ENCODE measurements at regions not wholly inside any gene's neighbourhood (a gene's known extent, or its start where the extent isn't known, plus 50 kb on each side); places are given as distances from the start of the nearest gene placed in this dataset.

- no peaks in the 10 kb centered on the region for H3K9me3 ChIP-seq
- no peak for ATAC-seq
- H3K36me3 ChIP-seq (ENCODE audit: low read depth): no peaks in the 10 kb centered on the region
- no peaks in the 10 kb centered on the region for H3K4me1 ChIP-seq (ENCODE audit: low read depth)
- intact Hi-C loops (cut with DNase I, micrococcal nuclease): no loop called here
- no peak for DNase-seq
- no peak overlapping the region for H3K4me3 ChIP-seq
- TF ChIP-seq, protein P1, sequence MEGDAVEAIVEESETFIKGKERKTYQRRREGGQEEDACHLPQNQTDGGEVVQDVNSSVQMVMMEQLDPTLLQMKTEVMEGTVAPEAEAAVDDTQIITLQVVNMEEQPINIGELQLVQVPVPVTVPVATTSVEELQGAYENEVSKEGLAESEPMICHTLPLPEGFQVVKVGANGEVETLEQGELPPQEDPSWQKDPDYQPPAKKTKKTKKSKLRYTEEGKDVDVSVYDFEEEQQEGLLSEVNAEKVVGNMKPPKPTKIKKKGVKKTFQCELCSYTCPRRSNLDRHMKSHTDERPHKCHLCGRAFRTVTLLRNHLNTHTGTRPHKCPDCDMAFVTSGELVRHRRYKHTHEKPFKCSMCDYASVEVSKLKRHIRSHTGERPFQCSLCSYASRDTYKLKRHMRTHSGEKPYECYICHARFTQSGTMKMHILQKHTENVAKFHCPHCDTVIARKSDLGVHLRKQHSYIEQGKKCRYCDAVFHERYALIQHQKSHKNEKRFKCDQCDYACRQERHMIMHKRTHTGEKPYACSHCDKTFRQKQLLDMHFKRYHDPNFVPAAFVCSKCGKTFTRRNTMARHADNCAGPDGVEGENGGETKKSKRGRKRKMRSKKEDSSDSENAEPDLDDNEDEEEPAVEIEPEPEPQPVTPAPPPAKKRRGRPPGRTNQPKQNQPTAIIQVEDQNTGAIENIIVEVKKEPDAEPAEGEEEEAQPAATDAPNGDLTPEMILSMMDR (IDR thresholded peaks at IDR 0.05): no peak
Measured at GRCh38 chr17:43328650-43329049, 70.1 kb upstream of the ARL4D start.

GRCh38 chr17:43327834-43328420, 70.9 kb upstream of the ARL4D start:
- H3K36me3 ChIP-seq (ENCODE audit: low read depth): no peaks in the 10 kb centered on the region
- no peaks in the 10 kb centered on the region for H3K4me1 ChIP-seq (ENCODE audit: low read depth)
- intact Hi-C loops (cut with DNase I, micrococcal nuclease): no loop called here
- no peaks in the 10 kb centered on the region for H3K9me3 ChIP-seq
- no peak for DNase-seq
- ATAC-seq: no peak
- H3K4me3 ChIP-seq: no peak overlapping the region
- TF ChIP-seq, protein P1 (IDR thresholded peaks at IDR 0.05): no peak

GRCh38 chr17:43327421-43327820, 71.4 kb upstream of the ARL4D start:
- Histone ChIP-seq H3K36me3 (ENCODE audit: low read depth) (no peaks in the 10 kb centered on the region), H3K9me3 (no peaks in the 10 kb centered on the region), H3K4me3 (no peak overlapping the region), H3K4me1 (ENCODE audit: low read depth) (no peaks in the 10 kb centered on the region)
- ATAC-seq (no peak), DNase-seq (no peak)
- intact Hi-C loops (cut with DNase I, micrococcal nuclease): no loop called here
- TF ChIP-seq, protein P1 (IDR thresholded peaks at IDR 0.05): no peak

GRCh38 chr17:43326490-43327275, 72.1 kb upstream of the ARL4D start:
- DNase-seq (no peak), ATAC-seq (no peak)
- H3K4me3 ChIP-seq: no peak overlapping the region
- intact Hi-C loops (cut with DNase I, micrococcal nuclease): no loop called here
- H3K9me3 ChIP-seq: no peaks in the 10 kb centered on the region
- no peaks in the 10 kb centered on the region for H3K4me1 ChIP-seq (ENCODE audit: low read depth)
- TF ChIP-seq, protein P1 (IDR thresholded peaks at IDR 0.05): no peak
- H3K36me3 ChIP-seq (ENCODE audit: low read depth): no peaks in the 10 kb centered on the region

DNA sequence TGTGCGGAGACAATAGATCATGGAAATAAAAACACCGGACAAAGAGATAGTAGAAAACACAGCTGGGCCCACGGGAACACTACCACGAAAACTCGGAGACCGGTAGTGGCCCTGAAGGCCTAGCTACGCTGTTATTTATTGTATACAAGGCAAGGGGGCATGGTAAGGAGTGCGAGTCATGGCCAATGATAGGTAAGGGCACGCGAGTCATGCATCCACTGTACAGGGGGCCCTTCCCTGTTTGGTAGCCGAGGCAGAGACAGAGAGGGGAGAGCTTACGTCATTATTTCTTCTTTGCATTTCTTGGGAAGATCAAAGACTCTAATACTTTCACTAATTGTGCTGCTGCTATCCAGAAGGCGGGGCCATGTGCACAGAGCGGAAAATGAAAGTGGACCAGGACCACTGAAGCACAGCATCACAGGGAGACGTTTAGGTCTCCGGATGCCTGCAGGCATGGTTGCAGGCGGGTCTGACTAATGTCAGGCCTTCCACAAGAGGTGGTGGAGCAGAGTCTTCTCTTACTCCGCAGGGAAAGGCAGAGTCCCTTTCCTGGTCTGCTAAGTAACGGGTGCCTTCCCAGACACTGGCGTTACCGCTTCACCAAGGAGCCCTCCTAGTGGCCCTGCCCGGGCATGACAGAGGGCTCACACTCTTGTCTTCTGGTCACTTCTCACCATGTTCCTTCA, 74.4 kb upstream of the ARL4D start:
- no peaks in the 10 kb centered on the region for H3K9me3 ChIP-seq
- intact Hi-C loops (cut with DNase I, micrococcal nuclease): no loop called here
- H3K36me3 ChIP-seq (ENCODE audit: low read depth): no peaks in the 10 kb centered on the region
- H3K4me3 ChIP-seq: no peak overlapping the region
- DNase-seq (no peak), ATAC-seq (no peak)
- TF ChIP-seq, protein P1 (IDR thresholded peaks at IDR 0.05): no peak
- no peaks in the 10 kb centered on the region for H3K4me1 ChIP-seq (ENCODE audit: low read depth)
